ENCODE measurements at regions not wholly inside any gene's neighbourhood (a gene's known extent, or its start where the extent isn't known, plus 50 kb on each side); places are given as distances from the start of the nearest gene placed in this dataset.

DNA sequence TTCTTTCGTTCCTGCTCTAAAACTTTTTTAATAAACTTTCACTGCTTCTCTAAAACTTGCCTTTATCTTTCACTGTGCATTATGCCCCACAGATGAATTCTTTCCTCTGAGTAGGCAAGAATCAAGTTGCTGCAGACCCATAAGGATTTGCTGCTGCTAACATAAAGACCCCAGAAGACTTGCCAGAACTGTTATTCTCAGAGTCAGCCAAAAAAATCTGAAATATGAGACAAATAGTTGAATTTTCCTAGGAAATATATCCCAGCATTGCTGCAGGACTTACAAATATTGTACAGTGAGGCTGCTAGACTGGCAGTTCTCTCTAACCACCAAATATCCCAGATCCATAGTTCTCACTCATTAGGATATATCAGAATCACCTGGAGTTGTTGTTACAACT, 349.1 kb upstream of the FLRT2 start:
- no peaks in the 10 kb centered on the region for H3K9me3 ChIP-seq
- H3K4me2 ChIP-seq: no peak overlapping the region
- ChIA-PET CTCF (no interaction called here), POLR2A (no interaction called here)
- 38% methylated on average over 1 of the region's 1 CpG for whole genome bisulfite sequencing (ENCODE audit: missing lambda C conversion rate)
- ATAC-seq (no peak), DNase-seq (ENCODE audit: low read depth in 1 of 2, low spot score in 1 of 2) (no peak), FAIRE-seq (no peak)
- H3K4me1 ChIP-seq: no peaks in the 10 kb centered on the region
- no peak overlapping the region for H3K4me3 ChIP-seq
- TF ChIP-seq PHF8 (IDR thresholded peaks at IDR 0.05; ENCODE audit: borderline replicate concordance, low read depth) (no peak), KDM5A (IDR thresholded peaks at IDR 0.05) (no peak), JUN (IDR thresholded peaks at IDR 0.05) (no peak), CEBPB (IDR thresholded peaks at IDR 0.05) (no peak), FOXS1 (CRISPR knock-in tag; IDR thresholded peaks at IDR 0.05) (no peak), CBX8 (IDR thresholded peaks at IDR 0.05) (no peak), RFX5 (IDR thresholded peaks at IDR 0.05) (no peak), ZFP36 (IDR thresholded peaks at IDR 0.05; ENCODE audit: borderline replicate concordance, partially characterized antibody) (no peak), SREBF2 (IDR thresholded peaks at IDR 0.05) (no peak), KDM1A (IDR thresholded peaks at IDR 0.05; ENCODE audit: low read depth) (no peak), ZC3H11A (IDR thresholded peaks at IDR 0.05) (no peak), POLR2AphosphoS2 (conservative IDR thresholded peaks at IDR 0.05; ENCODE audit: low read length) (no peak), ZSCAN20 (CRISPR knock-in tag; IDR thresholded peaks at IDR 0.05) (no peak), CHD4 (IDR thresholded peaks at IDR 0.05; ENCODE audit: borderline replicate concordance) (no peak)
- TF ChIP-seq, protein P1, sequence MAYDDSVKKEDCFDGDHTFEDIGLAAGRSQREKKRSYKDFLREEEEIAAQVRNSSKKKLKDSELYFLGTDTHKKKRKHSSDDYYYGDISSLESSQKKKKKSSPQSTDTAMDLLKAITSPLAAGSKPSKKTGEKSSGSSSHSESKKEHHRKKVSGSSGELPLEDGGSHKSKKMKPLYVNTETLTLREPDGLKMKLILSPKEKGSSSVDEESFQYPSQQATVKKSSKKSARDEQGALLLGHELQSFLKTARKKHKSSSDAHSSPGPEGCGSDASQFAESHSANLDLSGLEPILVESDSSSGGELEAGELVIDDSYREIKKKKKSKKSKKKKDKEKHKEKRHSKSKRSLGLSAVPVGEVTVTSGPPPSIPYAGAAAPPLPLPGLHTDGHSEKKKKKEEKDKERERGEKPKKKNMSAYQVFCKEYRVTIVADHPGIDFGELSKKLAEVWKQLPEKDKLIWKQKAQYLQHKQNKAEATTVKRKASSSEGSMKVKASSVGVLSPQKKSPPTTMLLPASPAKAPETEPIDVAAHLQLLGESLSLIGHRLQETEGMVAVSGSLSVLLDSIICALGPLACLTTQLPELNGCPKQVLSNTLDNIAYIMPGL (CRISPR knock-in tag; IDR thresholded peaks at IDR 0.05; ENCODE audit: borderline replicate concordance): no peak
- TF ChIP-seq, protein P2, sequence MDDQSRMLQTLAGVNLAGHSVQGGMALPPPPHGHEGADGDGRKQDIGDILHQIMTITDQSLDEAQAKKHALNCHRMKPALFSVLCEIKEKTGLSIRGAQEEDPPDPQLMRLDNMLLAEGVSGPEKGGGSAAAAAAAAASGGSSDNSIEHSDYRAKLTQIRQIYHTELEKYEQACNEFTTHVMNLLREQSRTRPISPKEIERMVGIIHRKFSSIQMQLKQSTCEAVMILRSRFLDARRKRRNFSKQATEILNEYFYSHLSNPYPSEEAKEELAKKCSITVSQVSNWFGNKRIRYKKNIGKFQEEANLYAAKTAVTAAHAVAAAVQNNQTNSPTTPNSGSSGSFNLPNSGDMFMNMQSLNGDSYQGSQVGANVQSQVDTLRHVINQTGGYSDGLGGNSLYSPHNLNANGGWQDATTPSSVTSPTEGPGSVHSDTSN (IDR thresholded peaks at IDR 0.05): no peak
- TF ChIP-seq, protein P3, sequence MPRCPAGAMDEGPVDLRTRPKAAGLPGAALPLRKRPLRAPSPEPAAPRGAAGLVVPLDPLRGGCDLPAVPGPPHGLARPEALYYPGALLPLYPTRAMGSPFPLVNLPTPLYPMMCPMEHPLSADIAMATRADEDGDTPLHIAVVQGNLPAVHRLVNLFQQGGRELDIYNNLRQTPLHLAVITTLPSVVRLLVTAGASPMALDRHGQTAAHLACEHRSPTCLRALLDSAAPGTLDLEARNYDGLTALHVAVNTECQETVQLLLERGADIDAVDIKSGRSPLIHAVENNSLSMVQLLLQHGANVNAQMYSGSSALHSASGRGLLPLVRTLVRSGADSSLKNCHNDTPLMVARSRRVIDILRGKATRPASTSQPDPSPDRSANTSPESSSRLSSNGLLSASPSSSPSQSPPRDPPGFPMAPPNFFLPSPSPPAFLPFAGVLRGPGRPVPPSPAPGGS (IDR thresholded peaks at IDR 0.05): no peak
- TF ChIP-seq, protein P4, sequence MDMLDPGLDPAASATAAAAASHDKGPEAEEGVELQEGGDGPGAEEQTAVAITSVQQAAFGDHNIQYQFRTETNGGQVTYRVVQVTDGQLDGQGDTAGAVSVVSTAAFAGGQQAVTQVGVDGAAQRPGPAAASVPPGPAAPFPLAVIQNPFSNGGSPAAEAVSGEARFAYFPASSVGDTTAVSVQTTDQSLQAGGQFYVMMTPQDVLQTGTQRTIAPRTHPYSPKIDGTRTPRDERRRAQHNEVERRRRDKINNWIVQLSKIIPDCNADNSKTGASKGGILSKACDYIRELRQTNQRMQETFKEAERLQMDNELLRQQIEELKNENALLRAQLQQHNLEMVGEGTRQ (IDR thresholded peaks at IDR 0.05): no peak
- TF ChIP-seq, protein P5, sequence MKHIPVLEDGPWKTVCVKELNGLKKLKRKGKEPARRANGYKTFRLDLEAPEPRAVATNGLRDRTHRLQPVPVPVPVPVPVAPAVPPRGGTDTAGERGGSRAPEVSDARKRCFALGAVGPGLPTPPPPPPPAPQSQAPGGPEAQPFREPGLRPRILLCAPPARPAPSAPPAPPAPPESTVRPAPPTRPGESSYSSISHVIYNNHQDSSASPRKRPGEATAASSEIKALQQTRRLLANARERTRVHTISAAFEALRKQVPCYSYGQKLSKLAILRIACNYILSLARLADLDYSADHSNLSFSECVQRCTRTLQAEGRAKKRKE (CRISPR knock-in tag; IDR thresholded peaks at IDR 0.05; ENCODE audit: low read depth): no peak
- TF ChIP-seq, protein P6, sequence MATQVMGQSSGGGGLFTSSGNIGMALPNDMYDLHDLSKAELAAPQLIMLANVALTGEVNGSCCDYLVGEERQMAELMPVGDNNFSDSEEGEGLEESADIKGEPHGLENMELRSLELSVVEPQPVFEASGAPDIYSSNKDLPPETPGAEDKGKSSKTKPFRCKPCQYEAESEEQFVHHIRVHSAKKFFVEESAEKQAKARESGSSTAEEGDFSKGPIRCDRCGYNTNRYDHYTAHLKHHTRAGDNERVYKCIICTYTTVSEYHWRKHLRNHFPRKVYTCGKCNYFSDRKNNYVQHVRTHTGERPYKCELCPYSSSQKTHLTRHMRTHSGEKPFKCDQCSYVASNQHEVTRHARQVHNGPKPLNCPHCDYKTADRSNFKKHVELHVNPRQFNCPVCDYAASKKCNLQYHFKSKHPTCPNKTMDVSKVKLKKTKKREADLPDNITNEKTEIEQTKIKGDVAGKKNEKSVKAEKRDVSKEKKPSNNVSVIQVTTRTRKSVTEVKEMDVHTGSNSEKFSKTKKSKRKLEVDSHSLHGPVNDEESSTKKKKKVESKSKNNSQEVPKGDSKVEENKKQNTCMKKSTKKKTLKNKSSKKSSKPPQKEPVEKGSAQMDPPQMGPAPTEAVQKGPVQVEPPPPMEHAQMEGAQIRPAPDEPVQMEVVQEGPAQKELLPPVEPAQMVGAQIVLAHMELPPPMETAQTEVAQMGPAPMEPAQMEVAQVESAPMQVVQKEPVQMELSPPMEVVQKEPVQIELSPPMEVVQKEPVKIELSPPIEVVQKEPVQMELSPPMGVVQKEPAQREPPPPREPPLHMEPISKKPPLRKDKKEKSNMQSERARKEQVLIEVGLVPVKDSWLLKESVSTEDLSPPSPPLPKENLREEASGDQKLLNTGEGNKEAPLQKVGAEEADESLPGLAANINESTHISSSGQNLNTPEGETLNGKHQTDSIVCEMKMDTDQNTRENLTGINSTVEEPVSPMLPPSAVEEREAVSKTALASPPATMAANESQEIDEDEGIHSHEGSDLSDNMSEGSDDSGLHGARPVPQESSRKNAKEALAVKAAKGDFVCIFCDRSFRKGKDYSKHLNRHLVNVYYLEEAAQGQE (IDR thresholded peaks at IDR 0.05): no peak
- no peak overlapping the region for H3K27ac ChIP-seq
